ENCODE measurements at regions not wholly inside any gene's neighbourhood (a gene's known extent, or its start where the extent isn't known, plus 50 kb on each side); places are given as distances from the start of the nearest gene placed in this dataset.

DNA sequence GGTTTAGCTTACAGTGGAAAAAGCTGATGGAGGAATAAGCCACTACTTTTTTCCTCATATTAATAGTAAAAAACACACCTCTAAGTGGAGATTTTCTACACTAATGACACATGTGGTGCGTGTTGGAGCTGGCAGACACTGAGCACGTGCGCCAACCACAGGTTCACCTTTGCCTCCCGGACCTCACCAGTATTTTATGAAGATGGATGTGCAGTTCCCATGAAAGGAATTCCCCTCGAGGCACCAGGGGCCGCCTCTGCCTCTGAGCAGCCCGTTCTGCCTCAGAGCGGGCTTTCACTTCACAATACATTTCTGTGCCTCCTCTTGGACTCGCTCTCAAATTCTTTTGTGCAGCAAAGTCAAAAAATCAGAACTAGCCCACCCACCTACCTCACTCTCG, 477.5 kb upstream of the ADARB2 start:
- H3K4me3 ChIP-seq: no peak overlapping the region
- no peak for TF ChIP-seq CTCF (IDR thresholded peaks at IDR 0.05)
- TF ChIP-seq POLR2A (IDR thresholded peaks at IDR 0.05): no peak
- no peaks in the 10 kb centered on the region for H3K9me3 ChIP-seq
- DNase-seq (ENCODE audit: low spot score in 2 of 2): no peak
- no peaks in the 10 kb centered on the region for H3K4me1 ChIP-seq
- peaks cover 5% of the 10 kb centered on the region for H3K27me3 ChIP-seq
- no peak overlapping the region for H3K27ac ChIP-seq
- 36% methylated on average over 10 of the region's 10 CpGs for WGBS
- H3K36me3 ChIP-seq: no peaks in the 10 kb centered on the region

- no peak for TF ChIP-seq EP300 (IDR thresholded peaks at IDR 0.05)
- no peak for TF ChIP-seq POLR2AphosphoS5 (IDR thresholded peaks at IDR 0.05)
- TF ChIP-seq CTCF (IDR thresholded peaks at IDR 0.05): no peak
- no peak for TF ChIP-seq POLR2A (IDR thresholded peaks at IDR 0.05)
- WGBS: 74% methylated on average over 12 of the region's 12 CpGs
Observed at GRCh38 chr10:2214092-2214491, 476.8 kb upstream of the ADARB2 start.

GRCh38 chr10:2212244-2212834, 475.0 kb upstream of the ADARB2 start:
- TF ChIP-seq CTCF (IDR thresholded peaks at IDR 0.05) (no peak), POLR2AphosphoS5 (IDR thresholded peaks at IDR 0.05) (no peak), POLR2A (IDR thresholded peaks at IDR 0.05) (no peak), EP300 (IDR thresholded peaks at IDR 0.05) (no peak)
- DNase-seq (ENCODE audit: low spot score in 2 of 2): no peak
- Histone ChIP-seq H3K36me3 (no peaks in the 10 kb centered on the region), H3K27ac (no peak overlapping the region), H3K4me3 (no peak overlapping the region), H3K4me1 (no peaks in the 10 kb centered on the region), H3K27me3 (peaks cover 7% of the 10 kb centered on the region), H3K9me3 (no peaks in the 10 kb centered on the region)
- WGBS: 75% methylated on average over 11 of the region's 11 CpGs

More at GRCh38 chr10:2214092-2214491, 476.8 kb upstream of the ADARB2 start:
- Histone ChIP-seq H3K27me3 (peaks cover 7% of the 10 kb centered on the region), H3K36me3 (no peaks in the 10 kb centered on the region), H3K9me3 (no peaks in the 10 kb centered on the region), H3K4me3 (no peak overlapping the region), H3K4me1 (no peaks in the 10 kb centered on the region), H3K27ac (no peak overlapping the region)
- DNase-seq (ENCODE audit: low spot score in 2 of 2): no peak

- no peak for DNase-seq (ENCODE audit: low spot score in 2 of 2)
- Histone ChIP-seq H3K27ac (no peak overlapping the region), H3K4me3 (no peak overlapping the region), H3K36me3 (no peaks in the 10 kb centered on the region), H3K27me3 (peaks cover 7% of the 10 kb centered on the region), H3K9me3 (no peaks in the 10 kb centered on the region), H3K4me1 (no peaks in the 10 kb centered on the region)
- TF ChIP-seq EP300 (IDR thresholded peaks at IDR 0.05): no peak
- no peak for TF ChIP-seq CTCF (IDR thresholded peaks at IDR 0.05)
- TF ChIP-seq POLR2A (IDR thresholded peaks at IDR 0.05): no peak
- TF ChIP-seq POLR2AphosphoS5 (IDR thresholded peaks at IDR 0.05): no peak
- WGBS: 27% methylated on average over 7 of the region's 7 CpGs
Observed at GRCh38 chr10:2210088-2210487, 472.8 kb upstream of the ADARB2 start.

- 80% methylated on average over 7 of the region's 7 CpGs for WGBS
- peaks cover 7% of the 10 kb centered on the region for H3K27me3 ChIP-seq
- TF ChIP-seq POLR2AphosphoS5 (IDR thresholded peaks at IDR 0.05): no peak
- no peaks in the 10 kb centered on the region for H3K36me3 ChIP-seq
- no peak overlapping the region for H3K4me3 ChIP-seq
- no peak for DNase-seq (ENCODE audit: low spot score in 2 of 2)
- H3K4me1 ChIP-seq: no peaks in the 10 kb centered on the region
- H3K27ac ChIP-seq: no peak overlapping the region
- H3K9me3 ChIP-seq: no peaks in the 10 kb centered on the region
Observed at GRCh38 chr10:2208106-2208505, 470.8 kb upstream of the ADARB2 start.

Data from suprapubic skin (tissue), 4 donors.